IMR-90 (cell line): ENCODE measurements at regions not wholly inside any gene's neighbourhood (a gene's known extent, or its start where the extent isn't known, plus 50 kb on each side); places are given as distances from the start of the nearest gene placed in this dataset.

Source experiments
- ATAC-seq: fragments of 200-7000 bp; cut with Tn5 transposase; 2 replicates; pipeline ENCODE4 v1.9.1; 2020; ENCODE audit warnings: low read depth, mild to moderate bottlenecking, moderate library complexity
- BruUV-seq: library from RNA; stranded (reverse); fragments of 400-500 nt; replicated peaks from 2 replicates; lab custom pipeline; 2021; lab: Mats Ljungman, UMichigan
- CTCF ChIA-PET: fragments of 300-600 bp; formaldehyde crosslinking; extraction: SDS; loops from one replicate; lab custom pipeline; 2021; ENCODE audit warnings: antibody characterized with exemption; lab: Yijun Ruan, JAX
- POLR2A ChIA-PET: fragments of 300-600 bp; sonication (Branson Sonifier 250); formaldehyde crosslinking; loops from one replicate; lab custom pipeline; 2022; ENCODE audit warnings: antibody characterized with exemption; ENCODE audit not compliant: unreplicated experiment; lab: Charles Lee
- DNase-seq: peaks from one replicate; pipeline ENCODE4 v3.0.0; 2013
- H2AFZ ChIP-seq: replicated peaks from 2 replicates; pipeline ENCODE3; 2013; ENCODE audit warnings: low read length, mild to moderate bottlenecking; ENCODE audit not compliant: poor library complexity
- H2AK5ac ChIP-seq: 2 replicates; pipeline ENCODE4 v1.6.1; 2013; ENCODE audit warnings: low read depth, low read length, inconsistent platforms
- H2AK9ac ChIP-seq: replicated peaks from 2 replicates; pipeline ENCODE3; 2013; ENCODE audit warnings: mild to moderate bottlenecking, low read depth, low read length, moderate library complexity; ENCODE audit not compliant: poor library complexity
- H2BK120ac ChIP-seq: 2 replicates; pipeline ENCODE4 v1.6.1; 2013; ENCODE audit warnings: low read depth, low read length, inconsistent platforms
- H2BK15ac ChIP-seq: 3 replicates; pipeline ENCODE4 v1.6.1; 2013; ENCODE audit warnings: low read depth, low read length, inconsistent platforms
- H2BK20ac ChIP-seq: 2 replicates; pipeline ENCODE4 v1.6.1; 2013; ENCODE audit warnings: low read depth, mild to moderate bottlenecking, inconsistent platforms, low read length, moderate library complexity
- H2BK5ac ChIP-seq: 2 replicates; pipeline ENCODE4 v1.6.1; 2013; ENCODE audit warnings: mild to moderate bottlenecking, low read depth, low read length, inconsistent platforms; ENCODE audit not compliant: poor library complexity, severe bottlenecking
- H3K14ac ChIP-seq: replicated peaks from 2 replicates; pipeline ENCODE4 v1.6.1; 2013; ENCODE audit warnings: low read depth, low read length, inconsistent platforms
- H3K18ac ChIP-seq: 2 replicates; pipeline ENCODE4 v1.6.1; 2013; ENCODE audit warnings: low read depth, low read length, control low read depth
- H3K23ac ChIP-seq: 2 replicates; pipeline ENCODE4 v1.6.1; 2013; ENCODE audit warnings: low read depth, low read length, inconsistent platforms
- H3K27ac ChIP-seq: 2 replicates; pipeline ENCODE4 v1.5.1; 2013; ENCODE audit warnings: mild to moderate bottlenecking, control low read depth, low read length; ENCODE audit not compliant: insufficient read depth
- H3K27me3 ChIP-seq: 2 replicates; pipeline ENCODE4 v1.6.1; 2013; ENCODE audit warnings: low read length; ENCODE audit not compliant: control insufficient read depth, insufficient read depth
- H3K36me3 ChIP-seq: 2 replicates; pipeline ENCODE4 v1.6.1; 2013; ENCODE audit warnings: low read length, mixed read lengths; ENCODE audit not compliant: control insufficient read depth, insufficient read depth
- H3K4ac ChIP-seq: 2 replicates; pipeline ENCODE4 v1.6.1; 2013; ENCODE audit warnings: low read depth, low read length, inconsistent platforms
- H3K4me1 ChIP-seq: 2 replicates; pipeline ENCODE4 v1.6.1; 2013; ENCODE audit warnings: low read length, mixed read lengths; ENCODE audit not compliant: control insufficient read depth, insufficient read depth
- H3K4me2 ChIP-seq: 2 replicates; pipeline ENCODE4 v1.6.1; 2013; ENCODE audit warnings: low read depth, mild to moderate bottlenecking, control low read depth, low read length, moderate library complexity
- H3K4me3 ChIP-seq: 2 replicates; pipeline ENCODE4 v1.5.1; 2013; ENCODE audit warnings: low read depth, mild to moderate bottlenecking, control low read depth, low read length, moderate library complexity; ENCODE audit not compliant: insufficient read depth
- H3K56ac ChIP-seq: 2 replicates; pipeline ENCODE4 v1.6.1; 2013; ENCODE audit warnings: low read length, inconsistent platforms; ENCODE audit not compliant: insufficient read depth; ENCODE audit errors: extremely low read depth
- H3K79me1 ChIP-seq, 2 experiments: 2 replicates each; pipeline ENCODE4 v1.6.1; 2013; ENCODE audit warnings: low read length in 2 of 2, inconsistent platforms in 1 of 2, low read depth in 1 of 2
- H3K9ac ChIP-seq: 2 replicates; pipeline ENCODE4 v1.6.1; 2013; ENCODE audit warnings: low read depth, low read length, control low read depth
- H3K9me1 ChIP-seq: 2 replicates; pipeline ENCODE4 v1.6.1; 2013; ENCODE audit warnings: low read length, inconsistent platforms; ENCODE audit not compliant: insufficient read depth
- H3K9me3 ChIP-seq: 2 replicates; pipeline ENCODE4 v1.6.1; 2013; ENCODE audit warnings: low read length; ENCODE audit not compliant: control insufficient read depth, insufficient read depth
- H4K20me1 ChIP-seq: 2 replicates; pipeline ENCODE4 v1.6.1; 2013; ENCODE audit warnings: low read length, inconsistent platforms; ENCODE audit not compliant: insufficient read depth
- H4K5ac ChIP-seq: 2 replicates; pipeline ENCODE4 v1.6.1; 2013; ENCODE audit warnings: mild to moderate bottlenecking, low read depth, low read length, control low read depth
- H4K8ac ChIP-seq, 2 experiments: 2 replicates each; pipeline ENCODE4 v1.6.1; 2013; ENCODE audit warnings: low read depth in 2 of 2, low read length in 2 of 2, control low read depth in 1 of 2, inconsistent platforms in 1 of 2
- H4K91ac ChIP-seq: 2 replicates; pipeline ENCODE4 v1.6.1; 2013; ENCODE audit warnings: low read depth, low read length, inconsistent platforms; ENCODE audit not compliant: insufficient read depth
- BHLHE40 ChIP-seq: fragments of 150-350 bp; IDR thresholded peaks from 2 replicates; pipeline ENCODE4 v1.6.1; 2016; ENCODE audit warnings: mild to moderate bottlenecking, low read depth, low read length
- CHD1 ChIP-seq: IDR thresholded peaks from 2 replicates; pipeline ENCODE4 v1.6.1; 2012; ENCODE audit warnings: low read depth, low read length, improper control_type of control experiment
- CTCF ChIP-seq: conservative IDR thresholded peaks from 2 replicates; pipeline ENCODE4 v1.5.1; 2012; ENCODE audit warnings: mild to moderate bottlenecking, low read depth, low read length, improper control_type of control experiment
- FOS ChIP-seq: fragments of 150-350 bp; IDR thresholded peaks from 2 replicates; pipeline ENCODE4 v1.6.1; 2016; ENCODE audit warnings: low read depth, low read length
- MAFK ChIP-seq: IDR thresholded peaks from 2 replicates; pipeline ENCODE4 v1.6.1; 2012; ENCODE audit warnings: low read depth, low read length, improper control_type of control experiment
- MAZ ChIP-seq: IDR thresholded peaks from 2 replicates; pipeline ENCODE4 v1.6.1; 2012; ENCODE audit warnings: low read depth, mild to moderate bottlenecking, low read length, improper control_type of control experiment, moderate library complexity, borderline replicate concordance
- MXI1 ChIP-seq: IDR thresholded peaks from 2 replicates; pipeline ENCODE4 v1.6.1; 2012; ENCODE audit warnings: low read depth, mild to moderate bottlenecking, low read length, moderate library complexity, borderline replicate concordance
- NFE2L2 ChIP-seq: fragments of 150-350 bp; IDR thresholded peaks from 2 replicates; pipeline ENCODE4 v1.6.1; 2016; ENCODE audit warnings: low read depth, mild to moderate bottlenecking, low read length
- POLR2A ChIP-seq: IDR thresholded peaks from 2 replicates; pipeline ENCODE4 v1.6.1; 2012; ENCODE audit warnings: mild to moderate bottlenecking, low read depth, low read length
- RAD21 ChIP-seq: IDR thresholded peaks from 2 replicates; pipeline ENCODE4 v1.6.1; 2012; ENCODE audit warnings: low read length, improper control_type of control experiment
- RCOR1 ChIP-seq: IDR thresholded peaks from 2 replicates; pipeline ENCODE4 v1.6.1; 2012; ENCODE audit warnings: mild to moderate bottlenecking, low read length, improper control_type of control experiment; ENCODE audit not compliant: insufficient replicate concordance
- RFX5 ChIP-seq: IDR thresholded peaks from 2 replicates; pipeline ENCODE4 v1.8.0; 2012; ENCODE audit warnings: low read depth, mild to moderate bottlenecking, low read length, moderate library complexity
- SMC3 ChIP-seq: fragments of 150-350 bp; IDR thresholded peaks from 2 replicates; pipeline ENCODE4 v1.6.1; 2016; ENCODE audit warnings: low read depth, mild to moderate bottlenecking, antibody characterized with exemption, low read length, moderate library complexity
- USF2 ChIP-seq: fragments of 150-350 bp; IDR thresholded peaks from 2 replicates; pipeline ENCODE4 v1.6.1; 2017; ENCODE audit warnings: mild to moderate bottlenecking, antibody characterized with exemption, low read length, low read depth
- WGBS, 2 experiments: methylation state at CpG; one replicate each; pipeline versions ENCODE4 v1.1.5 to v1.1.7; 2013; ENCODE audit warnings: missing lambda C conversion rate in 2 of 2; ENCODE audit not compliant: insufficient read length in 1 of 2; ENCODE audit errors: extremely low coverage in 2 of 2; 5-methylcytosine and 5-hydroxymethylcytosine counted together
- dilution Hi-C: fragments of 300-500 bp; cut with HindIII; formaldehyde crosslinking; loops from one replicate; pipeline ENCODE4 v1.14.3; 2018; ENCODE audit warnings: low sequenced_read_pairs; ENCODE audit not compliant: unreplicated experiment
- in situ Hi-C: fragments of 300-500 bp; cut with MboI; formaldehyde crosslinking; loops from 3 replicates; pipeline ENCODE4 v1.14.3; 2019; ENCODE audit warnings: low sequenced_read_pairs, inconsistent platforms, mixed read lengths
- intact Hi-C: fragments of 100-400 bp; cut with micrococcal nuclease; formaldehyde crosslinking; loops from 2 replicates; pipeline ENCODE4 v1.10.0; 2022

DNA sequence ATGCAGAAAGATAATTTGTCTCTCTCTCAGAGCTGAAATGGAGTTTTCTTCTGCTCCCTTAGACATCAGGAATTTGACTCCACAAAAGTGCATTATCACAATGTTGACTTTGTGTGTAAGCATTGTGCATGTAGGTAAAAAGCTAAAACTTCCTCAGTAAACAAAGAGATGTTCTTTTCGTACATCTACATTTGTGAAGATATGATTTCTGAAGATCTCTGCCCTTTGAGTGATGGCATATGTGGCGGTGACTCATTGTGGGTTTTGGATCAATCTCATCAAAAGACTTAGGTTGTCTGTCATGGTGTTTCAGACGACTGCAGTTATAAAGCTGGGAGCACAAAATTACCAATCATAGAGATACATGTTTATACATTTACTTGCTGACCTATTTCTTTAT is 411.4 kb upstream of the LMO3 start:
- peaks cover 18% of the 10 kb centered on the region for H3K9me3 ChIP-seq
- H4K5ac ChIP-seq, result no peak overlapping the region
- H3K27me3 ChIP-seq, result no peaks in the 10 kb centered on the region
- H3K18ac ChIP-seq, result no peak overlapping the region
- WGBS, 2 experiments, result no CpG with 5 or more reads among the region's 3 CpGs
- H2BK120ac ChIP-seq, result no peak overlapping the region
- H4K8ac ChIP-seq, result no peak overlapping the region
- no peaks in the 10 kb centered on the region for H3K36me3 ChIP-seq
- no peaks in the 10 kb centered on the region for H3K79me1 ChIP-seq
- no peaks in the 10 kb centered on the region for H3K4me1 ChIP-seq
- POLR2A ChIA-PET, result no interaction called here
- H2BK5ac ChIP-seq, result no peak overlapping the region
- ATAC-seq (no peak), DNase-seq (no peak)
- no peak overlapping the region for H3K4ac ChIP-seq
- H3K4me3 ChIP-seq, result no peak overlapping the region
- no peak for TF ChIP-seq MXI1
- TF ChIP-seq RAD21, result no peak
- TF ChIP-seq MAFK, result no peak
- TF ChIP-seq USF2, result no peak
- no peak for TF ChIP-seq POLR2A
- TF ChIP-seq RFX5, result no peak
- TF ChIP-seq CHD1, result no peak
- no peak for TF ChIP-seq NFE2L2
- no peak for TF ChIP-seq CTCF
- no peak for TF ChIP-seq FOS
- no peak for TF ChIP-seq RCOR1
- TF ChIP-seq BHLHE40, result no peak
- no peak for TF ChIP-seq MAZ
- TF ChIP-seq SMC3, result no peak
- no peak overlapping the region for H3K23ac ChIP-seq
- in situ Hi-C loops, result no loop called here
- no peak overlapping the region for H3K4me2 ChIP-seq
- CTCF ChIA-PET, result no interaction called here
- H2AK9ac ChIP-seq, result no peak overlapping the region
- H3K9me1 ChIP-seq, result no peaks in the 10 kb centered on the region
- no peak overlapping the region for H3K14ac ChIP-seq
- H2BK20ac ChIP-seq, result no peak overlapping the region
- BruUV-seq, result no TSS peak
- no peak overlapping the region for H4K91ac ChIP-seq
- H3K56ac ChIP-seq, result no peak overlapping the region
- H3K9ac ChIP-seq, result no peak overlapping the region
- intact Hi-C loops, result no loop called here
- H2AK5ac ChIP-seq, result no peak overlapping the region
- H3K27ac ChIP-seq, result no peak overlapping the region
- H4K20me1 ChIP-seq, result no peaks in the 10 kb centered on the region
- dilution Hi-C loops, result no loop called here
- H2AFZ ChIP-seq, result no peak overlapping the region
- no peak overlapping the region for H2BK15ac ChIP-seq
